CD4-positive, alpha-beta T cell (primary cell): ENCODE measurements at regions not wholly inside any gene's neighbourhood (a gene's known extent, or its start where the extent isn't known, plus 50 kb on each side); places are given as distances from the start of the nearest gene placed in this dataset.

ENCODE experiments used
- ATAC-seq: fragments of 200-7000 bp; cut with Tn5 transposase; one replicate; pipeline ENCODE4 v1.10.0; 2022; ENCODE audit warnings: mild to moderate bottlenecking; ENCODE audit not compliant: poor library complexity
- CTCF ChIA-PET: fragments of 350-600 bp; sonication (Branson Sonifier 250); formaldehyde crosslinking; loops from one replicate; lab custom pipeline; 2021; ENCODE audit warnings: antibody characterized with exemption, inconsistent platforms; lab: Charles Lee
- POLR2A ChIA-PET: fragments of 350-600 bp; sonication (Branson Sonifier 250); formaldehyde crosslinking; loops from one replicate; lab custom pipeline; 2021; ENCODE audit warnings: antibody characterized with exemption, inconsistent platforms; lab: Charles Lee
- DNase-seq, 14 experiments: peaks; one replicate each; pipeline ENCODE4 v3.0.0-alpha.2; 2013 to 2020; ENCODE audit warnings: mixed read lengths in 2 of 14
- H3K27ac ChIP-seq, 2 donors: one replicate each; pipeline versions ENCODE4 v1.5.1 to v1.7.0; 2013; ENCODE audit warnings: low read length in 2 of 2, low read depth in 1 of 2, mild to moderate bottlenecking in 1 of 2
- H3K27me3 ChIP-seq, 2 experiments: 1 replicate in 1 of 2; 2 replicates in 1 of 2; pipeline versions ENCODE4 v1.6.1 to v1.7.0; 2013; ENCODE audit warnings: low read length in 2 of 2, control low read depth in 1 of 2, mild to moderate bottlenecking in 1 of 2, moderate library complexity in 1 of 2; ENCODE audit not compliant: insufficient read depth in 2 of 2, control insufficient read depth in 1 of 2
- H3K36me3 ChIP-seq: one replicate; pipeline ENCODE4 v1.6.1; 2013; ENCODE audit warnings: low read length, control low read depth; ENCODE audit not compliant: insufficient read depth
- H3K4me1 ChIP-seq: one replicate; pipeline ENCODE4 v1.6.1; 2013; ENCODE audit warnings: low read length, control low read depth; ENCODE audit not compliant: insufficient read depth
- H3K4me3 ChIP-seq: one replicate; pipeline ENCODE4 v1.5.1; 2013; ENCODE audit warnings: mild to moderate bottlenecking, low read length, moderate library complexity
- H3K9me3 ChIP-seq, 2 experiments: 1 replicate in 1 of 2; 2 replicates in 1 of 2; pipeline versions ENCODE4 v1.6.1 to v1.7.0; 2013; ENCODE audit warnings: low read length in 2 of 2, mild to moderate bottlenecking in 2 of 2, control low read depth in 1 of 2, moderate library complexity in 1 of 2; ENCODE audit not compliant: control insufficient read depth in 1 of 2, insufficient read depth in 1 of 2
- H3K27ac Mint-ChIP-seq: one replicate; pipeline ENCODE4 v1.8.0; 2020; ENCODE audit warnings: mixed read lengths
- H3K27me3 Mint-ChIP-seq: one replicate; pipeline ENCODE4 v1.8.0; 2021; ENCODE audit warnings: mixed read lengths
- H3K36me3 Mint-ChIP-seq: one replicate; pipeline ENCODE4 v1.8.0; 2021; ENCODE audit warnings: low read depth, mixed read lengths
- H3K4me1 Mint-ChIP-seq: one replicate; pipeline ENCODE4 v1.8.0; 2021; ENCODE audit warnings: low read depth, mixed read lengths
- H3K4me3 Mint-ChIP-seq: one replicate; pipeline ENCODE4 v1.8.0; 2020; ENCODE audit warnings: mild to moderate bottlenecking, mixed read lengths
- H3K9me3 Mint-ChIP-seq: one replicate; pipeline ENCODE4 v1.8.0; 2020; ENCODE audit warnings: mixed read lengths
- intact Hi-C, 2 experiments: fragments of 100-400 bp; cut with DNase I in 1 of 2; cut with micrococcal nuclease in 1 of 2; formaldehyde crosslinking; loops; one replicate each; pipeline versions ENCODE4 v1.15.1 to v1.9.0; 2023 to 2025; cut with DNase I, micrococcal nuclease
- TF ChIP-seq, protein P1 (sequence below): fragments of 200-600 bp; IDR thresholded peaks from one replicate; pipeline ENCODE4 v1.8.0; 2022; ENCODE audit warnings: antibody characterized with exemption, mild to moderate bottlenecking

GRCh38 chr19:31089681-31090080, 259.6 kb downstream of the TSHZ3 start:
- H3K27me3 Mint-ChIP-seq = peaks cover 20% of the 10 kb centered on the region
- Histone ChIP-seq H3K4me3 (no peak overlapping the region), H3K27me3 (peaks cover 0 to 3% of the 10 kb centered on the region in 2 experiments), H3K27ac (no peak overlapping the region), H3K36me3 (no peaks in the 10 kb centered on the region), H3K4me1 (no peaks in the 10 kb centered on the region), H3K9me3 (peaks cover 0 to 3% of the 10 kb centered on the region in 2 experiments)
- intact Hi-C loops = no loop called here
- no peak overlapping the region for H3K27ac Mint-ChIP-seq
- no peaks in the 10 kb centered on the region for H3K9me3 Mint-ChIP-seq
- TF ChIP-seq, protein P1, sequence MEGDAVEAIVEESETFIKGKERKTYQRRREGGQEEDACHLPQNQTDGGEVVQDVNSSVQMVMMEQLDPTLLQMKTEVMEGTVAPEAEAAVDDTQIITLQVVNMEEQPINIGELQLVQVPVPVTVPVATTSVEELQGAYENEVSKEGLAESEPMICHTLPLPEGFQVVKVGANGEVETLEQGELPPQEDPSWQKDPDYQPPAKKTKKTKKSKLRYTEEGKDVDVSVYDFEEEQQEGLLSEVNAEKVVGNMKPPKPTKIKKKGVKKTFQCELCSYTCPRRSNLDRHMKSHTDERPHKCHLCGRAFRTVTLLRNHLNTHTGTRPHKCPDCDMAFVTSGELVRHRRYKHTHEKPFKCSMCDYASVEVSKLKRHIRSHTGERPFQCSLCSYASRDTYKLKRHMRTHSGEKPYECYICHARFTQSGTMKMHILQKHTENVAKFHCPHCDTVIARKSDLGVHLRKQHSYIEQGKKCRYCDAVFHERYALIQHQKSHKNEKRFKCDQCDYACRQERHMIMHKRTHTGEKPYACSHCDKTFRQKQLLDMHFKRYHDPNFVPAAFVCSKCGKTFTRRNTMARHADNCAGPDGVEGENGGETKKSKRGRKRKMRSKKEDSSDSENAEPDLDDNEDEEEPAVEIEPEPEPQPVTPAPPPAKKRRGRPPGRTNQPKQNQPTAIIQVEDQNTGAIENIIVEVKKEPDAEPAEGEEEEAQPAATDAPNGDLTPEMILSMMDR = no peak
- DNase-seq (no peak), ATAC-seq (no peak)
- H3K36me3 Mint-ChIP-seq = no peaks in the 10 kb centered on the region
- CTCF ChIA-PET = no interaction called here
- H3K4me3 Mint-ChIP-seq = no peak overlapping the region
- POLR2A ChIA-PET = no interaction called here
- H3K4me1 Mint-ChIP-seq = no peaks in the 10 kb centered on the region

- DNase-seq = no peak
- intact Hi-C loops = no loop called here
- Mint-ChIP-seq H3K36me3 (no peaks in the 10 kb centered on the region), H3K27ac (no peak overlapping the region), H3K9me3 (no peaks in the 10 kb centered on the region), H3K4me3 (no peak overlapping the region), H3K4me1 (no peaks in the 10 kb centered on the region), H3K27me3 (peaks cover 5% of the 10 kb centered on the region)
- H3K4me3 ChIP-seq = no peak overlapping the region
- ATAC-seq = no peak
- H3K27ac ChIP-seq = no peak overlapping the region
- CTCF ChIA-PET = no interaction called here
- TF ChIP-seq, protein P1 = no peak
- no peaks in the 10 kb centered on the region for H3K36me3 ChIP-seq
- no peaks in the 10 kb centered on the region for H3K27me3 ChIP-seq
- H3K4me1 ChIP-seq = no peaks in the 10 kb centered on the region
- peaks cover 0 to 9% of the 10 kb centered on the region in 2 experiments for H3K9me3 ChIP-seq
- POLR2A ChIA-PET = no interaction called here
Measured at GRCh38 chr19:31085125-31085524, 264.1 kb downstream of the TSHZ3 start.

GRCh38 chr19:31083105-31083504, 266.1 kb downstream of the TSHZ3 start:
- ChIA-PET CTCF (no interaction called here), POLR2A (no interaction called here)
- peaks cover 0 to 9% of the 10 kb centered on the region in 2 experiments for H3K9me3 ChIP-seq
- H3K27me3 ChIP-seq = no peaks in the 10 kb centered on the region
- no peaks in the 10 kb centered on the region for H3K9me3 Mint-ChIP-seq
- H3K36me3 ChIP-seq = no peaks in the 10 kb centered on the region
- intact Hi-C loops = no loop called here
- no peak overlapping the region for H3K4me3 ChIP-seq
- H3K4me1 Mint-ChIP-seq = no peaks in the 10 kb centered on the region
- no peak overlapping the region for H3K27ac Mint-ChIP-seq
- H3K4me1 ChIP-seq = no peaks in the 10 kb centered on the region
- no peak overlapping the region for H3K4me3 Mint-ChIP-seq
- TF ChIP-seq, protein P1 = no peak
- no peaks in the 10 kb centered on the region for H3K36me3 Mint-ChIP-seq
- peaks cover 12% of the 10 kb centered on the region for H3K27me3 Mint-ChIP-seq
- ATAC-seq (no peak), DNase-seq (no peak)
- H3K27ac ChIP-seq = no peak overlapping the region
